ENCODE measurements at regions not wholly inside any gene's neighbourhood (a gene's known extent, or its start where the extent isn't known, plus 50 kb on each side); places are given as distances from the start of the nearest gene placed in this dataset.
"Not testable (repeated sequence)": the region's sequence is repeated elsewhere in the genome, so short reads cannot be mapped to it uniquely, and the experiment has no call there.

DNA sequence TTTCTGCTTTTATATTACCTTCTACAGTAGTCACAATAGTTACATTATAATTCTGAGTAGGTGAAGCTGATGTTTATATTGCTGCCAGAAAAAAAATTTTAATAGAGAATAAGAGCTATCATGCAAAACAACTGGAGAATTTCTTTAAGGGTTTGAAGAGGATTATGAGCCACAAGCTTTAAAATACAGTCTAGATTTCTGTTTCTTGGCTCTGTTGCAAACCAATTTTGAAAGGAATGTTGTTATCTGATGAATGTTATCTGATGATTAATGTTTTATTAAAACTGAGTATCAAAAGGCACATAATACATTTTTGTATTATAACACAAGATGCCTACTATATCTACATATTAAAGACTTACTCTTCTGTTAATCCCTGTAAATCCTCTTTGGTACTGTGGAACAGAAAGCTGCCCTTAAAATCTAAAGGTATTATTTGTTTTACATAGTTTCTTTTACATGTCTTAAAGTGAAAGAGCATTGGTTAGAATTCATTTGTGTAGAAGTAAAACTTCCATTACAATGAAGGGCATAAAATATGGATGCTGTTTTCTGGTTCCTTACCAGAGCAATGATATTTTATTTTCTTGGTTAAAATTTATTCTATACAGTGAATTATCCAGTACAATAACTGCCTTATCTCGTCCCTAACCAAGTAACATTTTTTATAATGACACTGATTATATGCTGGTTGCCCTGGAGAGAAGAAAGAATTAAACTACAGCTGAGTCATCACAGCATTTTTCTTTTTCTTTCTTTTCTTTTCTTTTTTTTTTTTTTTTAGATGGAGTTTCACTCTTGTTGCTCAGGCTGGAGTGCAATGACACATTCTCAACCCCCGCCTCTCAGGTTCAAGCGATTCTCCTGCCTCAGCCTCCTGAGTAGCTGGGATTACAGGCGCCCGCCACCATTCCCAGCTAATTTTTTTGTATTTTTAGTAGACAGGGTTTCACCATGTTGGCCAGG, 205.7 kb downstream of the TANC2 start:
- in situ Hi-C loops (cut with HindIII; ENCODE audit: low sequenced_read_pairs): no loop called here

DNA sequence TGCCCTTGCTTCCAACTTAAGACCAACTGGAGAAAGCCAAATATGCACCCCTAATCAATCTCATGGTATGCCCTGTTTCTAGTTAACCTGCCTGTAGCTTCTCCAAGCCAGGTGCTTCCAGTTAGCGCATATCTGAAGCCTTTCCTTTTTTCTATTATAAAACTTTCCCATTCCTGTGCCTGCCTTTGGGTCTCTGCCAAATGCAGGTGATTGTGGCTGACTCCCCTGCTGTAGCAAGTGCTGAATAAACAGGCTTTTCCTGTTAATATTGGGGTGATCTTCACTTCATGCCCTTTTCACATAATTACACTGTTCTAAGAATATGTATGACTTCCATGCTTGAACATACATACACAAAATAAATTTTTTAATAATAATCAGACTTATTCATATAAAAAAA, 207.4 kb downstream of the TANC2 start:
- in situ Hi-C loops (cut with HindIII; ENCODE audit: low sequenced_read_pairs): no loop called here

DNA sequence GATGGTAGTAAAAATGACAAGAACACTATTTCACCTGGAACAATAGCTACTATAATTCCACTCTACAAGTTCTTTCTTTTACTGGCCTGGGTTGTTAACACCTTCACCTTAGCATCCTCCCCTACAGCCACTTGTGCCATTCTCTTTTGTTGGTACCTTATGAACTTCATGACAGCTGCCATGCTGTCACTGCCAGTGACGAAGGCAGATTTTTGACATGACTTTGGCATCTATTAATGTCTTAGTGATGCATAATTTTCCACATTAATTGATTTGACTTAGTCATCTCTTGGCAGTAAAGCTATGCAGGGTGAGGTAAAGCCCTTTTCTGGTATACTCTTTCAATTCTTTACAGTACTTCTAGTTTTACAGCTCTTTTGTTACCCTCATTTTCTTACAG, 207.9 kb downstream of the TANC2 start:
- in situ Hi-C loops (cut with HindIII; ENCODE audit: low sequenced_read_pairs): no loop called here

DNA sequence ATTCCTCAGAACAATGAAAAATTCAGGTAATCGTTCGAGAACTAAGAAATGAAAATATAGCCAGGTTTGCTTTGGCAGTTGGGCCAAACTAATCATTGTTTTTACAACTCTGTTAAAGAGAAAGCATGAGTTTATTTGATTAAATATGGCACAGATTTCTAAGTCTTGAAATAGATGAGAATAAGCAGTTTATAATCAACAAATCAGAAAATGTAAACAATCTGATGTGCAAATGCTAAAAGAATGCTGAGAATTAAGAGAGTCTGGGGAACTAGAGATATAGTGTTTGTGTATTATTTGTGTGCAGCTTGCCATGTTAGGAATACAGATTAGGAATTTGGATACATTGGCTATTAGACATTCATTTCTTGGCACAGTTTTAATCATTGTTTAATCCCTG, 212.5 kb downstream of the TANC2 start:
- in situ Hi-C loops (cut with HindIII; ENCODE audit: low sequenced_read_pairs): loop anchor here (5.0 kb wide), 1 partner anchor 91 kb away; no protein-coding TSS in a partner anchor

DNA sequence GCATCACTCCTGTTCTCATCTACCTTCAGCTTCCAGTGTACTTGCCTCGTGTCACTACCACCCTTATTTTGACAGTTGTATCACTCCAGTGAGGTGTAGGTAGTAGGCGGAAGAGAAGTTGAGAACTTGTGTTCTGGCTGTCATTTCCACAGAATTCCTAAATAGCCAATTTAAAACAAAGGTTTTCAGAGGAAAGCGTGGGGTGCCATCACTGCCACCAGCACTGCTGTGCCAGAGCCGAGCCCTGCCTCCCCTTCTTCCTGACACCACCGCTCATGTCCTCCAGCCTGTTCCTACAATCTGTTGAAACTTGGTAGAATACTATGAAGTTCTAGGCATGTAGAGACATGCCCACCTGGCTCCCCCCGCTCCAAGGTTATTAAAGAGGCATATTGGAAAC, 215.8 kb downstream of the TANC2 start:
- in situ Hi-C loops (cut with HindIII; ENCODE audit: low sequenced_read_pairs): no loop called here

DNA sequence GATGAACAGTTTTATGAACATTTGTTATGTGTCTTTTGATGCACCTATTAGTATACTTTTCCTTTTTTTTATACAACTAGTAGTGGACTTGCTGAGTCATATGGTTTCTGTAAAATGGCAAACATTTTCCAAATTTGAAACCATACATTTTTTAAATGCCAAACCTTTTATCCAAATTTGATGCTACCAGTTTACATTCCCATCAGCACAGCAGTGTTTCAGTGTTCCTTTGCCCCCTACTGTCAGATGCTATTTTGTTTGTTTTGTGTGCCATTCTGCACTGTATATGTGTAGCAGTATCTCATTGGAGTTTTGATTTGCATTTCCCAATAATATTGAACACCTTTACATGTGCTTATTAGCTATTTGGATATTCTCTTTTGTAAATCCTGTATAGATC, 219.4 kb downstream of the TANC2 start:
- in situ Hi-C loops (cut with HindIII; ENCODE audit: low sequenced_read_pairs): no loop called here

DNA sequence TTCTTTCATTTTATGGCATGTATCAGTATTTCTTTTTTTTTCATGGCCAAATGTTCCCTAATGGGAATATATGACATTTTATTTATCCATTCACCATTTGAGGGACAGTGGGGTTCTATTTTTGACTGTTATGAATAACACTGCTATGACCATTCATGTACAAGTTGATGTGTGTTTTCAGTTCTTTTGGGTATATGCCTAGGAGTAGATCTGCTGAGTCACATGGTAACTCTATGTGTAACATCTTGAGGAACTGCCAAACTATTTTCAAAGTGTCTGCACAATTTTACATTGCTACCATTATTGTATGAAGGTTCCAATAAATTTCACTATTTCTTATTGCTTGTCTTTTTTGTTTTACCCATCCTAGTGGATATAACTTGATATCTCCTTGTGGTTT, 223.0 kb downstream of the TANC2 start:
- in situ Hi-C loops (cut with HindIII; ENCODE audit: low sequenced_read_pairs): no loop called here

DNA sequence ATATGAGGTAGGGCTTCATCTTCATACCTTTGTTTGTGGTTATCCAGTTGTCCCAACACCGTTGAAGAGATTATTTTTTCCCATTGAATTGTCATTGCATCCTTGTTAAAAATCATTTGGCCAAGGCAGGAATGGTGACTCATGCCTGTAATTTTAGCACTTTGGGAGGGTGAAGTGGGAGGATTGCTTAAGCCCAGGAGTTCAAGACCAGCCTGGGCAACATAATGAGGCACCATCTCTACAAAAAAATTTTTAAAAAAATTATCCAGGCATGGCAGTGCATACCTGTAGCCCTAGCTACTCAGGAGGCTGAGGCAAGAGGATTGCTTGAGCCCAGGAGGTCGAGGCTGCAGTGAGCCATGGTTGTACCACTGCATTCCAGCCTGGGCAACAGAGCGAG, 223.9 kb downstream of the TANC2 start:
- in situ Hi-C loops (cut with HindIII; ENCODE audit: low sequenced_read_pairs): no loop called here

DNA sequence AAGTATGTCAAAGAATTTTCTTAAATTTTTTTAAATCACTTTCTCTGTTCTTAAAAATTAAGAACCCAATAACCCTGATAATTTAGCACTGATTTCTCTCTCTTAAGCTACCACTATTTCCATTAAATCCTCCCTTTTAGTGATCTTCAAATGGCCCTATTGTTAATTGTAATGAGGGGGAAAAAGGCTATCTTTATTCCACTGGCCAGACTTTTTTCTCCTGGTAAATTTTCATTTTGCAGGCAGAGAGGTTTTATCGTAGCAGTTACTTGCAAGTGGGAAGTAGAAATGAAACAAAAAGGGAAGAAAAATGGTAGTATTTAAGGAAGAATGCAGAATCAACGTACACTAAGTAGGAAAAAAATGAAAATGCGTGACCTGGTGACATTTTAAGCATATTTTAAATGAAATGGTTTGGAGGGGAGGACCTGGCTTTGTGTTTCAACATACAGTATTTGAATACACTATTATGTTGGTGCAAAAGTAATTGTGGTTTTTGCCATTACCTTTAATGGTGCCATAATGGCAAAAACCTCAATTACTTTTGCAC, 224.9 kb downstream of the TANC2 start:
- in situ Hi-C loops (cut with HindIII; ENCODE audit: low sequenced_read_pairs): no loop called here

DNA sequence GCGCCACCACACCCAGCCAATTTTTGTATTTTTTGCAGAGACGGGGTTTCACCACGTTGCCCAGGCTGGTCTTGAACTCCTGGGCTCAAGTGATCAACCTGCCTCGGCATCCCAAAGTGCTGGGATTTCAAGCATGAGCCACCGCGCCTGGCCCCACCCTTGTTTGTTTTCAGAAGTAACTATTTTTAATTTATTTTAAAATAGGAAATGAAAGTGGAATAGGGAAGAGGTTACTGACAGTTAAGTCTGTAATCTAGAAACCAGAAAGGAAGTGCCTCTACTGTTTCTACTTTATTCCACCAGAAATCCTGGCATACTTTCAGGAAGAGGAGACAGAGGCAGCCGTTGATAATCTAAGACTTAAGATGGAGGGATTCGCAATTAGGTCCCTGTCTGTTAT, 225.6 kb downstream of the TANC2 start:
- in situ Hi-C loops (cut with HindIII; ENCODE audit: low sequenced_read_pairs): no loop called here

DNA sequence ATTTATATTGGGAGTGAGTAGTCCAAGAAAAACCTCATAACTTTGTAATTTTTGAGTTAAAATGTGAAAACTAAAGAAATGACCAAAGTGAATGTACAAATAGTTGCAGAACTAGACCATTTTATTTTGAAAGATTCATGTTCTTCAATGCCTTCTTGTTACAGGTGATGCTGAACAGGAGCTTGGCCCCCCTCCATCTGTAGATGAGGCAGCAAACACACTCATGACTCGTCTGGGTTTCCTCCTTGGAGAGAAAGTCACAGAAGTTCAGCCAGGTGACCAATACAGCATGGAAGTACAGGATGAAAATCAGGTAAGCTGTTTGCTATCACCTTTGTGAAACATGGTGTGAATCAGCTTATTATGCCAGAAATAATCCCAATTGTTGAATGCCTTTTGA, 227.8 kb downstream of the TANC2 start:
- in situ Hi-C loops (cut with HindIII; ENCODE audit: low sequenced_read_pairs): no loop called here

DNA sequence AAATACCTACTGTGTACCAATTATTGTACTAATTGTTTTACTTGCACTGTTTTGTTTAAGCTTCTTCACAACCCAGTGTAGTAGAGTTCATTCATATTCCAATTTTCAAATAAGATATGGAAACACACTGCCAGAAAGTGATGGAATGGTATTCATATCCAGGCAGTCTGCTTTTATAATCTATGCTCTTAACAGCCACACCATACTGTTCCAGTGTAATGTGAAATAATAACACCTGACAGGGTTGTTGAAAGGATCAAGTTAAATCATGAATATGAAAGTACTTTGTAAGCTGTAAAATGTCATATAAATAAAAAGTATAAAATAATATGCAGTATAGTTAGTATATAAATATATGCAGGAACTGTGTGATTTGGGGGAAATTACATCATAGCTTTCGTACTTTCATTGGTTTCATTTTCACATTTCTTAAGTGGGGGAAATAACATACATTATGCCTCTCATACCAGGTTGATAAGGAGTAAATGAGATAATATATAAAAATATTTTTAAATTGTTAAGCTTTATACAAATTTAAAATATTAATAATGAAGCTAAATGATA, 230.8 kb downstream of the TANC2 start:
- in situ Hi-C loops (cut with HindIII; ENCODE audit: low sequenced_read_pairs): no loop called here

DNA sequence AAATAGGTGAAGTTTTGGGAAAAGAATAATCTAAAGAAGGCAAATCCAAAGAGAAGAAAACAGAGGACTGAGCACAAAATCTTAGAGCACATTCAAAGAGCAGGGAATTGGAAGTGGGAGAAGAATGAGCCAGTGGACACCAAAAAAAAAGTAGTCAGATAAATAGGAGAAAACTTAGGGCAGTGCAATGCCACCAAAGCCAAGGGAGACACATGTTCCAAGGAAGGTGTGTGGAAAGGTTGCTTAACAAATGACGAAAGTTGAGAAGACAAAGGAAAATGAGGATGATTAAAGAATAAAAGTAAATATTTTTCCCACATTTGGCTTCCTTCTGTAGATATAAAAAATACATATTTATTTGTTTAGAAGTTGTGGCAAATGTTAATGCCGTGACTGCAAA, 237.6 kb downstream of the TANC2 start:
- in situ Hi-C loops (cut with HindIII; ENCODE audit: low sequenced_read_pairs): no loop called here

DNA sequence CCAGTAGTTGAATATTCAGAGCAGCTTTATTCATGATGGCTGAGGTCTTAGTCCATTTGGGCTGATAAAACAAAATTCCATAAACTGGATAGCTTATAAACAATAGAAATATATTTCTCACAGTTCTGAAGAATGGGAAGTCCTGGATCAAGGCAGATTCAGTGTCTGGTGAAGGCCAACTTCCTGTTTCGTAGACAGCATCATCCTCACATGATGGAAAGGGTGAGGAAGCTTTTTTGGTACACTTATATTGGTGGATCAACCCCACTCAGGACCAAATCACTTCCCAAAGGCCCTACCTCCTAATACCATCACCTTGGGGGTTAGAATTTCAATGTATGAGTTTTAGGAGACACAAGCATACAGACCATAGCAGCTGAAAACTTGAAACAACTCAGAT, 224.2 kb downstream of the CYB561 start:
- in situ Hi-C loops (cut with HindIII; ENCODE audit: low sequenced_read_pairs): no loop called here

DNA sequence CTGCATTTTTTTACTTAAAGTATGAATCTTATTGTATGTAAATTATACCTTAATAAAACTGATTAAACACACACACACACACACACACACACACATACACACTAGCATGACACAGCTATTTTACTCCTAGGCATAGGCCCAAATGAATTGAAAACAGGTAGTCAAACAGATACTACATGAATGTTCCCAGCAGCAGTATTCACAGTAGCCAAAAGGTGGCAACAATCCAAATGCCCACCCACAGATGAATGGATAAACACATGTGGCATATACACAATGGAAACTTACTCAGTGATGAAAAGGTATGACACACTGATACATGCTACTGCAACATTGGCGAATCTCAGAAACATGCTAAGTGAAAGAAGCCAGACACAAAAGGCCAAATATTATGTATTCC, 223.5 kb downstream of the CYB561 start:
- in situ Hi-C loops (cut with HindIII; ENCODE audit: low sequenced_read_pairs): no loop called here

DNA sequence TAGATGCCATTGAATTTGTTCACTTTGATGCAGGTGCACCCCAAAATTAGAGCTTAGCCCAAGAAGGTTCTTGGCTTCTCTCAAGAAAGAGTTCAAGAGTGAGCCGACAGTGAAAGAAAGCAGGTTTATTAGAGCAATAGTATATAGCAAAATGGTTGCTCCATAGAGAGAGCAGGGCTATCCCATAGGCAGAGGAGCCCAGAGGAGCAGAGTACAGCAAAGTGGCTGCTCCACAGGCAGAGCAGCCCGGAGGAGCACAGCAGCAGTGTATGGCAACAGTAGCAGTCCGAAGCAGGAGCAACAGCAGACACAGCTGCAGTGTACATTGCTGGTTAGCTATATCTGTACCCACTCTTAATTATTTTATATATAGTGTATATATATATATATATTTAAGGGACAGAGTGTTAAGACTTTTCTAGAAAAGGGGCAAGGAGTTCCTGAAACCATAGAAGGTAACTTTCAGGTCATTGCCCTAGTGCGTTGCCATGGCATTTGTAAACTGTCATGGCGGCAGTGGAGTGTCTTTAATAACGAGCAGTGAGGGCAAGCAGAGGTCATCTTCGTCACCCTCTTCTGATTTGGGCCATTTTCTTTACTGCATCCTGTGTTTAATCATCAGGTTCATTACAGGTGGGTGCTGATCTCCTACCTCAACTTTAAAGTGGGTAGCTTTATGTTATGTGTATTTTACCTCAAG, 222.7 kb downstream of the CYB561 start:
- in situ Hi-C loops (cut with HindIII; ENCODE audit: low sequenced_read_pairs): no loop called here

DNA sequence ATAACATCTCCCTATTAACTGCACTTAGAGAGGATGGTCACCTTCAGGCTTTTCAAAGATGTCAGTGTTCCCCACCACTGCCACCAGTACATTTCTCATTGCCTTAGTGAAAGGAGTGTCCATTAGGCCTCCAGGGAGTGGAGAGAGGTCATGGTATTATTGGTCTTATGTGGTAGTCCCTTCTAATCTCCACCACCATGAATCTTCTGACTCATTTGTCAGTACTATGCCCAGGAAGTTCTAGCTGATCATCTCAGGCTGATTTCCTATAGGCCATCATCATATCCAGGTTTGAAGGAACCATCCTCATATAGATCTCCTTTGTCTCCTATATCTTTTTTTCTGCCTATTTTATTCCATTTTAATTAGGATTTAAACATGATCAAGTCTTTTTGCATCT, 221.5 kb downstream of the CYB561 start:
- in situ Hi-C loops (cut with HindIII; ENCODE audit: low sequenced_read_pairs): no loop called here

DNA sequence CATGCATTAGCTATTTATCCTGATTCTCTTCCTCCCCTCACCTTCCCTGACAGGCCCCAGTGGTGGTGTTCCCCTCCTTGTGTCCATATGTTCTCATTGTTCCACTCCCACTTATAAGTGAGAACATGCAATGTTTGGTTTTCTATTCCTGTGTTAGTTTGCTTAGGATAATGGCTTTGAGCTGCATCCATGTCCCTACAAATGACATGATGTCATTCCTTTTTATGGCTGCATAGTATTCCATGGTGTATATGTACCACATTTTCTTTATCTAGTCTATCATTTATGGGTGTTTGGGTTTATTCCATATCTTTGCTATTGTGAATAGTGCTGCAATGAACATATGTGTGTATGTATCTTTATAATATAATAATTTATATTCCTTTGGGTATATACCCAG, 219.4 kb downstream of the CYB561 start:
- in situ Hi-C loops (cut with HindIII; ENCODE audit: low sequenced_read_pairs): not testable (repeated sequence)

DNA sequence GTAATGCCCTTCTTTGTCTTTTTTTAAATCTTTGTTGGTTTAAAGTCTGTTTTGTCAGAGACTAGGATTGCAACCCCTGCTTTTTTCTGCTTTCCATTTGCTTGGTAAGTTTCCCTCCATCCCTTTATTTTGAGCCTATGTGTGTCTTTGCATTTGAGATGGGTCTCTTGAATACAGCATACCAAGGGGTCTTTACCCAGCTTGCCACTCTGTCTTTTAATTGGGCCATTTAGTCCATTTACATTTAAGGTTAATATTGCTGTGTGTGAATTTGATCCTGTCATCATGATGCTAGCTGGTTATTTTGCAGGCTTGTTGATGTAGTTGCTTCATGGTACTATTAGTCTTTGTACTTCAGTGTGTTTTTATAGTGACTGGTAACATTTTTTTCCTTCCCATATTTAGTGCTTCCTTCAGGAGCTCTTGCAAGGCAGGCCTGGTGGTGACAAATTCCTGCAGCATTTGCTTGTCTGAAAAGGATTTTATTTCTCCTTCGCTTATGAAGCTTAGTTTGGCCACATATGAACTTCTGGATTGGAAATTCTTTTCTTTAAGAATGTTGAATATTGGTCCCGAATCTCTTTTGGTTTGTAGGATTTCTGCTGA, 215.0 kb downstream of the CYB561 start:
- in situ Hi-C loops (cut with HindIII; ENCODE audit: low sequenced_read_pairs): not testable (repeated sequence)

DNA sequence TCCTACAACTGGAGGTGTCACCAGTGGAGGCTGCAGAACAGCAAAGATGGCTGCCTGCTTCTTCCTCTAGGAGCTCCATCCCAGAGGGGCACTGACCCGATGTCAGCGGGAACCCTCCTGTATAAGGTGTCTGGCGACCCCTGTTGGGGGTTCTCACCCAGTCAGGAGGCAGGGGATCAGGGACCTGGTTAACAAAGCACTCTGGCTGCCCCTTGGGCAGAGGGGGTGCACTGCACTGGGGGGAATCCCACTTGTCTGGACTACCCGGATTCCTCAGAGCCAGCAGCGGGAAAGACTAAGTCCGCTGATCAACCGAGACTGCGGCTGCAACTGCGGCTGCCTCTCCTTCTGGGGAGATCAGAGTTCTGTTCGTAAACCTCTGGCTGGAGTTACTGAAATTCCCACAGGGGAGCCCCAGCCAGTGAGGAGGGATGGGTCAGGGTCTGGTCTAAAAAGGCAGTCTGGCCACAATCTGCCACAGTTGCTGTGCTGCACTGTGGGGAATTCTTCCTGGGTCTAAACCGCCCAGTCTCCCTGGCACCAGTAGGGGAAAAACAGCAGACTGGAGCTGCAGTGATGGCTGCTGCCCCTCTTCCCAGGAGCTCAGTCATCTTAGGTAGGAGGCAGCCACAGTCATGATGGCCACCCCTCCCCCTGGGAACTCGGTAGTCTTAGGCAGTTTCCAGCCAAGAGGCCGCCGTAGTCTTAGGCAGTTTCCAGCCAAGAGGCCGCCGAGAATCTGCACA, 213.4 kb downstream of the CYB561 start:
- in situ Hi-C loops (cut with HindIII; ENCODE audit: low sequenced_read_pairs): no loop called here

All from endothelial cell of hepatic sinusoid (primary cell).